Caco-2 (cell line): ENCODE measurements at regions not wholly inside any gene's neighbourhood (a gene's known extent, or its start where the extent isn't known, plus 50 kb on each side); places are given as distances from the start of the nearest gene placed in this dataset.

Experiments used
- BruUV-seq: library from RNA; stranded (reverse); fragments of 400-500 nt; replicated peaks from 2 replicates; lab custom pipeline; 2021; lab: Mats Ljungman, UMichigan
- CTCF ChIA-PET: fragments of 300-600 bp; sonication (Branson Sonifier 250); formaldehyde crosslinking; loops from one replicate; lab custom pipeline; 2022; ENCODE audit warnings: antibody characterized with exemption; lab: Charles Lee
- POLR2A ChIA-PET: fragments of 300-600 bp; sonication (Branson Sonifier 250); formaldehyde crosslinking; loops from one replicate; lab custom pipeline; 2022; ENCODE audit warnings: antibody characterized with exemption; lab: Charles Lee
- DNase-seq, 2 experiments: peaks; one replicate each; pipeline versions ENCODE4 v3.0.0 to v3.0.0-alpha.2; 2020 to 2022
- H3K27me3 ChIP-seq: replicated peaks from 2 replicates; pipeline ENCODE4 v1.6.0; 2011; ENCODE audit warnings: low read length; ENCODE audit not compliant: control insufficient read depth, insufficient read depth
- H3K36me3 ChIP-seq: 2 replicates; pipeline ENCODE4 v1.5.1; 2011; ENCODE audit warnings: low read length; ENCODE audit not compliant: control insufficient read depth, insufficient read depth
- H3K4me1 ChIP-seq: fragments of 250-450 bp; sonication (Bioruptor Pico); 2 replicates; pipeline ENCODE4 v1.5.1; 2020; ENCODE audit warnings: mild to moderate bottlenecking
- H3K4me3 ChIP-seq: 2 replicates; pipeline ENCODE4 v1.5.1; 2011; ENCODE audit warnings: low read depth, mild to moderate bottlenecking, control low read depth, low read length
- H3K9me3 ChIP-seq: fragments of 250-450 bp; sonication (Bioruptor Pico); 2 replicates; pipeline ENCODE4 v1.5.1; 2020; ENCODE audit warnings: mild to moderate bottlenecking, moderate library complexity
- H3K27ac Mint-ChIP-seq: one replicate; pipeline ENCODE4 v1.8.0; 2022; ENCODE audit warnings: mixed read lengths; ENCODE audit not compliant: unreplicated experiment
- H3K27me3 Mint-ChIP-seq: one replicate; pipeline ENCODE4 v1.8.0; 2022; ENCODE audit warnings: mixed read lengths; ENCODE audit not compliant: insufficient read depth, unreplicated experiment
- H3K36me3 Mint-ChIP-seq: one replicate; pipeline ENCODE4 v1.8.0; 2022; ENCODE audit warnings: mild to moderate bottlenecking, mixed read lengths; ENCODE audit not compliant: insufficient read depth, unreplicated experiment
- H3K4me1 Mint-ChIP-seq: one replicate; pipeline ENCODE4 v1.8.0; 2022; ENCODE audit warnings: low read depth, mixed read lengths; ENCODE audit not compliant: unreplicated experiment
- H3K4me3 Mint-ChIP-seq: one replicate; pipeline ENCODE4 v1.8.0; 2022; ENCODE audit warnings: mild to moderate bottlenecking, moderate library complexity, mixed read lengths; ENCODE audit not compliant: unreplicated experiment
- H3K9me3 Mint-ChIP-seq: one replicate; pipeline ENCODE4 v1.8.0; 2022; ENCODE audit warnings: mixed read lengths; ENCODE audit not compliant: unreplicated experiment
- CTCF ChIP-seq, 2 experiments: fragments of 200-600 bp in 1 of 2; IDR thresholded peaks; 1 replicate in 1 of 2; 2 replicates in 1 of 2; pipeline versions ENCODE4 v1.5.1 to v1.8.0; 2011 to 2022; ENCODE audit warnings: antibody characterized with exemption in 1 of 2, control low read depth in 1 of 2, inconsistent platforms in 1 of 2, low read depth in 1 of 2, low read length in 1 of 2, mild to moderate bottlenecking in 1 of 2, moderate library complexity in 1 of 2; ENCODE audit not compliant: insufficient read depth in 1 of 2, severe bottlenecking in 1 of 2, unreplicated experiment in 1 of 2
- intact Hi-C: fragments of 100-400 bp; cut with micrococcal nuclease; formaldehyde crosslinking; loops from one replicate; pipeline ENCODE4 v1.10.0; 2022; ENCODE audit not compliant: unreplicated experiment

- CTCF ChIA-PET, result no interaction called here
- H3K4me1 Mint-ChIP-seq, result no peaks in the 10 kb centered on the region
Measured at GRCh38 chr7:116380025-116380424, 119.5 kb upstream of the CAV2 start.

GRCh38 chr7:116382375-116382774, 117.2 kb upstream of the CAV2 start:
- TF ChIP-seq CTCF (IDR thresholded peaks at IDR 0.05; ENCODE audit: insufficient read depth in 1 of 2, low read depth in 1 of 2, low read length in 1 of 2, severe bottlenecking in 1 of 2, unreplicated experiment in 1 of 2), result no peak
- Mint-ChIP-seq H3K4me1 (no peaks in the 10 kb centered on the region), H3K27ac (no peak overlapping the region), H3K36me3 (no peaks in the 10 kb centered on the region), H3K27me3 (no peaks in the 10 kb centered on the region), H3K4me3 (no peak overlapping the region), H3K9me3 (no peaks in the 10 kb centered on the region)
- intact Hi-C loops, result no loop called here
- Histone ChIP-seq H3K27me3 (no peaks in the 10 kb centered on the region), H3K36me3 (no peaks in the 10 kb centered on the region), H3K9me3 (no peaks in the 10 kb centered on the region), H3K4me3 (no peak overlapping the region), H3K4me1 (no peaks in the 10 kb centered on the region)
- ChIA-PET POLR2A (no interaction called here), CTCF (no interaction called here)
- DNase-seq, result no peak
- no TSS peak for BruUV-seq

More at GRCh38 chr7:116380025-116380424, 119.5 kb upstream of the CAV2 start:
- Histone ChIP-seq H3K27me3 (no peaks in the 10 kb centered on the region), H3K36me3 (no peaks in the 10 kb centered on the region), H3K9me3 (no peaks in the 10 kb centered on the region), H3K4me3 (no peak overlapping the region), H3K4me1 (no peaks in the 10 kb centered on the region)
- no TSS peak for BruUV-seq
- no peak overlapping the region for H3K27ac Mint-ChIP-seq
- intact Hi-C loops, result no loop called here
- H3K36me3 Mint-ChIP-seq, result no peaks in the 10 kb centered on the region
- H3K4me3 Mint-ChIP-seq, result no peak overlapping the region
- POLR2A ChIA-PET, result no interaction called here
- no peaks in the 10 kb centered on the region for H3K9me3 Mint-ChIP-seq
- no peak for DNase-seq
- no peak for TF ChIP-seq CTCF (IDR thresholded peaks at IDR 0.05; ENCODE audit: insufficient read depth in 1 of 2, low read depth in 1 of 2, low read length in 1 of 2, severe bottlenecking in 1 of 2, unreplicated experiment in 1 of 2)
- H3K27me3 Mint-ChIP-seq, result no peaks in the 10 kb centered on the region

GRCh38 chr7:116384936-116385635, 114.5 kb upstream of the CAV2 start:
- BruUV-seq, result no TSS peak
- no peak overlapping the region for H3K27ac Mint-ChIP-seq
- H3K4me3 Mint-ChIP-seq, result no peak overlapping the region
- no peaks in the 10 kb centered on the region for H3K4me1 Mint-ChIP-seq
- intact Hi-C loops, result no loop called here
- ChIA-PET CTCF (no interaction called here), POLR2A (no interaction called here)
- no peaks in the 10 kb centered on the region for H3K27me3 Mint-ChIP-seq
- TF ChIP-seq CTCF (IDR thresholded peaks at IDR 0.05; ENCODE audit: insufficient read depth in 1 of 2, low read depth in 1 of 2, low read length in 1 of 2, severe bottlenecking in 1 of 2, unreplicated experiment in 1 of 2), result no peak
- no peaks in the 10 kb centered on the region for H3K27me3 ChIP-seq
- no peaks in the 10 kb centered on the region for H3K36me3 Mint-ChIP-seq
- H3K9me3 ChIP-seq, result no peaks in the 10 kb centered on the region
- no peaks in the 10 kb centered on the region for H3K36me3 ChIP-seq
- no peak overlapping the region for H3K4me3 ChIP-seq
- DNase-seq, result no peak
- H3K9me3 Mint-ChIP-seq, result no peaks in the 10 kb centered on the region
- no peaks in the 10 kb centered on the region for H3K4me1 ChIP-seq
